Sigmoid colon (tissue), 3 donors: ENCODE measurements at regions not wholly inside any gene's neighbourhood (a gene's known extent, or its start where the extent isn't known, plus 50 kb on each side); places are given as distances from the start of the nearest gene placed in this dataset.

ENCODE experiments used
- POLR2A ChIP-seq, 2 donors: fragments of 450-650 bp; IDR thresholded peaks; one replicate each; pipeline ENCODE4 v1.6.1; 2016; ENCODE audit warnings: antibody characterized with exemption in 2 of 2, mild to moderate bottlenecking in 2 of 2, moderate library complexity in 2 of 2
- TF ChIP-seq, protein P1 (sequence below), 4 experiments: fragments of 450-650 bp in 3 of 4; fragments of 200-600 bp in 1 of 4; IDR thresholded peaks; one replicate each; pipeline ENCODE4 v1.5.1; 2016 to 2019; ENCODE audit warnings: antibody characterized with exemption in 4 of 4, mild to moderate bottlenecking in 3 of 4, moderate library complexity in 2 of 4

DNA sequence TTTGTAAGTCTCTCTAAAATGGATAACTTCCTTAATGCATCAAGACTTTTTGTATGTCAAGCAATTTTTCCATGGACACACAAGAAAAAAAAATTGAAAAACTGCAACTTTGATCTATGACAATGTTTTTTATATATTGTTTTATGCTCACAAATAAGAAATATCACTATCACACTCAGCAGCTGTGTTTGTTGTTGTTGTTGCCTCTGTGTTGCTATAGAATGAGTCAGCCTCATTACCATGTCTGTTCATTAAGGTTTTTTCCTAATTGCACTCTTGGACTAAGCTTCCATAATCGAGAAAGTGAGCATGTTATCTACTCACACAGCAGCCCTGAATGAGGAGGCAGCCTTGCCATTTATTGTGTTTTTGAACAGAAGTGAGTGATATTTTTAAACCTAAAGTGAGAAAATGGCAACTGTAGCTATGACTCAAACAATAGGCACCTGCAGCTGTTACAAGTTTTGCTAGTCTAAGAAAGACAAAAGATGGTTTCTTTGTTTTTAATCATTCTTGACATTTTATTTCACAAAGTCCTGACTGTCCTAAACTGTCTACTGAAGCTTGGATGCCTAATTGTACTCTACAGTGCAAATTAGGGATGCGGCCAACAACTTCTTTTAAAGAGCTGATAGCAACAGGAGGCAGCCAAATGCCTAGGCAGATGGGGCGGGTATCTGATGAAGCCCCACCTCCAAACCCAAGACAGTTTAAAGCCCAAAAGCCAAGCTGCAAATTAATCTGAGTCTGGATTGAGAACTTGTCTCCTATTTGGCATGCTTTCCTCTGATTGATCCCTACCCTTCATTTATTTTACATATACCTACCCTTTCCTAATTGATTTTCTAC is 77.9 kb upstream of the DOK5 start:
- TF ChIP-seq, protein P1, sequence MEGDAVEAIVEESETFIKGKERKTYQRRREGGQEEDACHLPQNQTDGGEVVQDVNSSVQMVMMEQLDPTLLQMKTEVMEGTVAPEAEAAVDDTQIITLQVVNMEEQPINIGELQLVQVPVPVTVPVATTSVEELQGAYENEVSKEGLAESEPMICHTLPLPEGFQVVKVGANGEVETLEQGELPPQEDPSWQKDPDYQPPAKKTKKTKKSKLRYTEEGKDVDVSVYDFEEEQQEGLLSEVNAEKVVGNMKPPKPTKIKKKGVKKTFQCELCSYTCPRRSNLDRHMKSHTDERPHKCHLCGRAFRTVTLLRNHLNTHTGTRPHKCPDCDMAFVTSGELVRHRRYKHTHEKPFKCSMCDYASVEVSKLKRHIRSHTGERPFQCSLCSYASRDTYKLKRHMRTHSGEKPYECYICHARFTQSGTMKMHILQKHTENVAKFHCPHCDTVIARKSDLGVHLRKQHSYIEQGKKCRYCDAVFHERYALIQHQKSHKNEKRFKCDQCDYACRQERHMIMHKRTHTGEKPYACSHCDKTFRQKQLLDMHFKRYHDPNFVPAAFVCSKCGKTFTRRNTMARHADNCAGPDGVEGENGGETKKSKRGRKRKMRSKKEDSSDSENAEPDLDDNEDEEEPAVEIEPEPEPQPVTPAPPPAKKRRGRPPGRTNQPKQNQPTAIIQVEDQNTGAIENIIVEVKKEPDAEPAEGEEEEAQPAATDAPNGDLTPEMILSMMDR (IDR thresholded peaks at IDR 0.05): no peak
- no peak for TF ChIP-seq POLR2A (IDR thresholded peaks at IDR 0.05)
